Stimulated activated CD4-positive, alpha-beta T cell treated with anti-CD3 and anti-CD28 coated beads, Interleukin-12 subunit alpha, Interleukin-12 subunit beta, amount 100 ng/mL, for 4 hours (primary cell): ENCODE measurements at regions not wholly inside any gene's neighbourhood (a gene's known extent, or its start where the extent isn't known, plus 50 kb on each side); places are given as distances from the start of the nearest gene placed in this dataset.

Experiments used
- DNase-seq: peaks from one replicate; pipeline ENCODE4 v3.0.0-alpha.2; 2020

GRCh38 chr12:39240587-39240986, 202.3 kb downstream of the KIF21A start:
- no peak for DNase-seq

- DNase-seq = no peak
These were observed 203.1 kb downstream of the KIF21A start for GRCh38 chr12:39239490-39240486.

GRCh38 chr12:39237004-39237403, 205.9 kb downstream of the KIF21A start:
- no peak for DNase-seq

GRCh38 chr12:39235990-39236767, 206.7 kb downstream of the KIF21A start:
- DNase-seq = no peak

- DNase-seq = no peak
These were observed 212.8 kb downstream of the KIF21A start for GRCh38 chr12:39230086-39230485.

- no peak for DNase-seq
These were observed 215.7 kb downstream of the KIF21A start for GRCh38 chr12:39227218-39227617.

GRCh38 chr12:39224971-39225370, 217.9 kb downstream of the KIF21A start:
- DNase-seq = no peak

GRCh38 chr12:39205969-39206368, 237.0 kb downstream of the KIF21A start:
- no peak for DNase-seq

- DNase-seq = no peak
These were observed 243.6 kb downstream of the KIF21A start for GRCh38 chr12:39199351-39199750.

GRCh38 chr12:39188689-39189088, 254.2 kb downstream of the KIF21A start:
- DNase-seq = no peak

GRCh38 chr12:39186744-39187143, 256.2 kb downstream of the KIF21A start:
- no peak for DNase-seq

- no peak for DNase-seq
These were observed 264.1 kb downstream of the KIF21A start for GRCh38 chr12:39178837-39179236.

- DNase-seq = no peak
These were observed 266.6 kb downstream of the KIF21A start for GRCh38 chr12:39176356-39176755.

GRCh38 chr12:39173726-39174125, 268.3 kb upstream of the CPNE8 start:
- no peak for DNase-seq

GRCh38 chr12:39165338-39165737, 259.9 kb upstream of the CPNE8 start:
- DNase-seq = no peak

GRCh38 chr12:39161465-39162085, 256.2 kb upstream of the CPNE8 start:
- DNase-seq = no peak

GRCh38 chr12:39157696-39158342, 252.4 kb upstream of the CPNE8 start:
- no peak for DNase-seq

- peak; percentile 17 for DNase-seq
These were observed 240.0 kb upstream of the CPNE8 start for GRCh38 chr12:39145175-39145999.

- DNase-seq = no peak
These were observed 239.2 kb upstream of the CPNE8 start for GRCh38 chr12:39144613-39145061.

- no peak for DNase-seq
These were observed 232.9 kb upstream of the CPNE8 start for GRCh38 chr12:39138268-39138667.

- DNase-seq = no peak
These were observed 222.0 kb upstream of the CPNE8 start for GRCh38 chr12:39127401-39127800.

- DNase-seq = no peak
These were observed 220.2 kb upstream of the CPNE8 start for GRCh38 chr12:39125566-39125965.
